ENCODE measurements at regions not wholly inside any gene's neighbourhood (a gene's known extent, or its start where the extent isn't known, plus 50 kb on each side); places are given as distances from the start of the nearest gene placed in this dataset.

DNA sequence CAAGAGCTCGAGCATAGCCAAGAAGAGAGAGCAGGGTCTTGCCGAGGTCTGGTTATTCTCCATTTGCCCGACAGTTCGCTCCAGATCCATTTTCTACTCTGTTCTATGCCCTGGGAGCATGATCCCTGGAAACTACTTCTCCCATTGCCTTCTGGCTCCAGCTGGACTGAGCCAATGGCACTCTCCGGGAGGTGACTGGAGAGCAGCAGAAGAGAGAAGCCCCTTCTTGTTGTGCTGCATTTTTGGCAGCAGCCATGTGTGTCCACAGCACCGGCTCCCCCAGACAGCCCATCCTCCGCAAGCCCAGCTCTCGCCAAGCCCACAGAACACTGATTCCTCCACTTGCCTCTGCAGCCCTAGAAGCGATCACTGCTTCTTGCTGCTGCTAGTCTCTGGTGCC is 345.5 kb downstream of the TNS1 start:
- TF ChIP-seq POLR2AphosphoS5 (IDR thresholded peaks at IDR 0.05) = no peak
- TF ChIP-seq, protein P1, sequence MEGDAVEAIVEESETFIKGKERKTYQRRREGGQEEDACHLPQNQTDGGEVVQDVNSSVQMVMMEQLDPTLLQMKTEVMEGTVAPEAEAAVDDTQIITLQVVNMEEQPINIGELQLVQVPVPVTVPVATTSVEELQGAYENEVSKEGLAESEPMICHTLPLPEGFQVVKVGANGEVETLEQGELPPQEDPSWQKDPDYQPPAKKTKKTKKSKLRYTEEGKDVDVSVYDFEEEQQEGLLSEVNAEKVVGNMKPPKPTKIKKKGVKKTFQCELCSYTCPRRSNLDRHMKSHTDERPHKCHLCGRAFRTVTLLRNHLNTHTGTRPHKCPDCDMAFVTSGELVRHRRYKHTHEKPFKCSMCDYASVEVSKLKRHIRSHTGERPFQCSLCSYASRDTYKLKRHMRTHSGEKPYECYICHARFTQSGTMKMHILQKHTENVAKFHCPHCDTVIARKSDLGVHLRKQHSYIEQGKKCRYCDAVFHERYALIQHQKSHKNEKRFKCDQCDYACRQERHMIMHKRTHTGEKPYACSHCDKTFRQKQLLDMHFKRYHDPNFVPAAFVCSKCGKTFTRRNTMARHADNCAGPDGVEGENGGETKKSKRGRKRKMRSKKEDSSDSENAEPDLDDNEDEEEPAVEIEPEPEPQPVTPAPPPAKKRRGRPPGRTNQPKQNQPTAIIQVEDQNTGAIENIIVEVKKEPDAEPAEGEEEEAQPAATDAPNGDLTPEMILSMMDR (IDR thresholded peaks at IDR 0.05) = no peak
- no peak for TF ChIP-seq POLR2A (IDR thresholded peaks at IDR 0.05)
